ENCODE measurements at regions not wholly inside any gene's neighbourhood (a gene's known extent, or its start where the extent isn't known, plus 50 kb on each side); places are given as distances from the start of the nearest gene placed in this dataset.

DNA sequence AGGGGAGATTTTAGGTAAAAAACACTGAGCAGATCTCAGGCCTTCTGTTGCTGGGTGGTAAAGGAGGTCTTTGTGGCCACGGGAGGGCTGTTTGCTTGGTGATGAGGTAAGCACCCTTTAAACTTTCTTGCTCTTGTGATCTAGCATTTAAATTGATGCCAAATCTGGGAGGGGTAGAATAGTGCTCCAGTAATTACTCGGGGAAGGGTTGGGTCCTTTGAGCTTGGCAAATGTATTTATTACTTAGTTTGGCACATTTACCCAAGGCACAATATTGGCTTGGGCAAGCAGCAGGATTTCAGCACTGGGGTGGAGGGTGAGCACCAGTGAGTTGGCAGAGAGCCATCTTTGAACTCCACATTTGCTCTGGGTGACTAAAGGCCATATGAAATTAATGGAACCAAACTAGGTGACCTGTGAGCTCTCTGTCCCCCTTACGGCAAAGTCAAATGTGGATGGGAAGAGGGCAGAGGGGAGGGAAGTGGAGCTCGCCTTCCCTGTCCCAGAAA, 185.9 kb upstream of the ONECUT1 start:
- CTCF ChIA-PET, result no interaction called here
- Mint-ChIP-seq H3K36me3 (ENCODE audit: insufficient read depth, unreplicated experiment) (no peaks in the 10 kb centered on the region), H3K4me3 (ENCODE audit: low read depth, unreplicated experiment) (no peak overlapping the region), H3K9me3 (ENCODE audit: low read depth, unreplicated experiment) (no peaks in the 10 kb centered on the region), H3K4me1 (ENCODE audit: low read depth, unreplicated experiment) (no peaks in the 10 kb centered on the region), H3K27me3 (ENCODE audit: unreplicated experiment) (peaks cover 26% of the 10 kb centered on the region), H3K27ac (ENCODE audit: unreplicated experiment) (no peak overlapping the region)
- no TSS peak for BruUV-seq (replicated peaks)
- intact Hi-C loops (cut with micrococcal nuclease; ENCODE audit: unreplicated experiment), result no loop called here
- TF ChIP-seq, protein P1, sequence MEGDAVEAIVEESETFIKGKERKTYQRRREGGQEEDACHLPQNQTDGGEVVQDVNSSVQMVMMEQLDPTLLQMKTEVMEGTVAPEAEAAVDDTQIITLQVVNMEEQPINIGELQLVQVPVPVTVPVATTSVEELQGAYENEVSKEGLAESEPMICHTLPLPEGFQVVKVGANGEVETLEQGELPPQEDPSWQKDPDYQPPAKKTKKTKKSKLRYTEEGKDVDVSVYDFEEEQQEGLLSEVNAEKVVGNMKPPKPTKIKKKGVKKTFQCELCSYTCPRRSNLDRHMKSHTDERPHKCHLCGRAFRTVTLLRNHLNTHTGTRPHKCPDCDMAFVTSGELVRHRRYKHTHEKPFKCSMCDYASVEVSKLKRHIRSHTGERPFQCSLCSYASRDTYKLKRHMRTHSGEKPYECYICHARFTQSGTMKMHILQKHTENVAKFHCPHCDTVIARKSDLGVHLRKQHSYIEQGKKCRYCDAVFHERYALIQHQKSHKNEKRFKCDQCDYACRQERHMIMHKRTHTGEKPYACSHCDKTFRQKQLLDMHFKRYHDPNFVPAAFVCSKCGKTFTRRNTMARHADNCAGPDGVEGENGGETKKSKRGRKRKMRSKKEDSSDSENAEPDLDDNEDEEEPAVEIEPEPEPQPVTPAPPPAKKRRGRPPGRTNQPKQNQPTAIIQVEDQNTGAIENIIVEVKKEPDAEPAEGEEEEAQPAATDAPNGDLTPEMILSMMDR (IDR thresholded peaks at IDR 0.05; ENCODE audit: unreplicated experiment), result no peak
- no peak for DNase-seq

DNA sequence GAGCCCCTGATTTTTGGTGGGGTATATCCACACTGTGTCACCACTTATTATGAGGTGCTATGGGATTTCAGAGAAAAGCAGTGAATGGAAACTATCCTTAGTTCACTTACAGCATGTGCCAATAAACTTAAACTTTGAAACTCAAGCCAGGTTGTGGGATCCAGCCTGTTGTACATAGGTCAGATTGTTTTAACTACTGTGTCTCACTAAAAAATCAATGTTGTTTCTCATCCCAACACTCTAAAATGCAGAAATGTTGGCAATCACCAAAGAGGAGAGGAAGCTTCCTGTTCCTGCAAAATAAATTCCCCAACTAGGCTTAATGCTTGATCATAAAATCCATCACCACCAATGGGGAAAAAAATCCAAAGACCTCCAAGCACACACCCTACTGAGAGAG, 173.7 kb upstream of the ONECUT1 start:
- CTCF ChIA-PET, result no interaction called here
- Mint-ChIP-seq H3K9me3 (ENCODE audit: low read depth, unreplicated experiment) (no peaks in the 10 kb centered on the region), H3K27me3 (ENCODE audit: unreplicated experiment) (peaks cover 16% of the 10 kb centered on the region), H3K27ac (ENCODE audit: unreplicated experiment) (no peak overlapping the region), H3K36me3 (ENCODE audit: insufficient read depth, unreplicated experiment) (no peaks in the 10 kb centered on the region), H3K4me3 (ENCODE audit: low read depth, unreplicated experiment) (no peak overlapping the region), H3K4me1 (ENCODE audit: low read depth, unreplicated experiment) (no peaks in the 10 kb centered on the region)
- no TSS peak for BruUV-seq (replicated peaks)
- TF ChIP-seq, protein P1 (IDR thresholded peaks at IDR 0.05; ENCODE audit: unreplicated experiment), result no peak
- intact Hi-C loops (cut with micrococcal nuclease; ENCODE audit: unreplicated experiment), result no loop called here
- DNase-seq, result no peak

DNA sequence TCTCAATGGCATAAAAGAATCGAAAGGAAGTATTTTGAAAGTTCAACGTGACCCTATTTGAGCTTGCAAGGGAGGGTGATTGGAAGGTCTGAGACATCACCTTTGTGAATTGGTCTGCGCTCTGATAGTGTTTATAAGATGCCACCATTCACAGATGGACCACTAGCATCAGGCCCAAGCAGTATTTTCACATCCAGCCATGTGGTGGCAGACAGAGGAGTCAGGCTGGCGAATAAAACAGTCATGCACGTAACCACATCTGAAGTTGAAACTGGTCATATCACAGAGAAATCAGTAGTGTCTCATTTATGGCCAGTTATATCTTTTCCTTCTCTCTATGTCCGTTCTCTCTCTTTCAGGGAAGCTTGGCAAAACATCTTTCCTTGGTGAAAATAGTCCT, 170.1 kb upstream of the ONECUT1 start:
- TF ChIP-seq, protein P1 (IDR thresholded peaks at IDR 0.05; ENCODE audit: unreplicated experiment), result no peak
- no peak for DNase-seq
- H3K36me3 Mint-ChIP-seq (ENCODE audit: insufficient read depth, unreplicated experiment), result no peaks in the 10 kb centered on the region

DNA sequence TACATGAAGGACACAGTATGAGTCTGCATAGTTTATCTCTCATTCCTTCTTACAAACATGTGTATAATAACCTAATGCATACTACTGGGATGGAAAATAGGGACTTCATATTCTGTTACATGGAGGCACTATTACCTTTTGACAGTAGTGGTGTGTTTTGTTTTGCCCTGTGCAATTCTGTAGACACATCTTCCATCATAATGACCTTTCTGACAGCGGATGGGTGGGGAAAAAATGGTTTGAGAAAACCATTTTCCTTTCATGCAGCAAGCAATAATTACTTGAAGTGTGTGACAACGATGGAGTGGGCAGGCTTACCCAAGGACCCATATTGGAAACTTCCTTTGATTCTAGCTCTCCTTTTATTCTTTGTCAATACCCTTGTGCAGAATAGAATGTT, 153.6 kb upstream of the ONECUT1 start:
- intact Hi-C loops (cut with micrococcal nuclease; ENCODE audit: unreplicated experiment), result no loop called here
- Mint-ChIP-seq H3K4me1 (ENCODE audit: low read depth, unreplicated experiment) (no peaks in the 10 kb centered on the region), H3K36me3 (ENCODE audit: insufficient read depth, unreplicated experiment) (no peaks in the 10 kb centered on the region), H3K9me3 (ENCODE audit: low read depth, unreplicated experiment) (peaks cover 2% of the 10 kb centered on the region), H3K27me3 (ENCODE audit: unreplicated experiment) (peaks cover 58% of the 10 kb centered on the region), H3K27ac (ENCODE audit: unreplicated experiment) (no peak overlapping the region), H3K4me3 (ENCODE audit: low read depth, unreplicated experiment) (no peak overlapping the region)
- CTCF ChIA-PET, result no interaction called here
- DNase-seq, result no peak
- TF ChIP-seq, protein P1 (IDR thresholded peaks at IDR 0.05; ENCODE audit: unreplicated experiment), result no peak
- no TSS peak for BruUV-seq (replicated peaks)

More for the DNA sequence above, 170.1 kb upstream of the ONECUT1 start:
- no peak overlapping the region for H3K4me3 Mint-ChIP-seq (ENCODE audit: low read depth, unreplicated experiment)
- H3K4me1 Mint-ChIP-seq (ENCODE audit: low read depth, unreplicated experiment), result no peaks in the 10 kb centered on the region
- peaks cover 13% of the 10 kb centered on the region for H3K27me3 Mint-ChIP-seq (ENCODE audit: unreplicated experiment)
- no TSS peak for BruUV-seq (replicated peaks)
- no peak overlapping the region for H3K27ac Mint-ChIP-seq (ENCODE audit: unreplicated experiment)
- no peaks in the 10 kb centered on the region for H3K9me3 Mint-ChIP-seq (ENCODE audit: low read depth, unreplicated experiment)
- CTCF ChIA-PET, result no interaction called here
- intact Hi-C loops (cut with micrococcal nuclease; ENCODE audit: unreplicated experiment), result no loop called here
